Activated naive CD4-positive, alpha-beta T cell treated with anti-CD3 and anti-CD28 coated beads, Interleukin-2, amount 50 U/mL, for 16 hours (primary cell): ENCODE measurements at regions not wholly inside any gene's neighbourhood (a gene's known extent, or its start where the extent isn't known, plus 50 kb on each side); places are given as distances from the start of the nearest gene placed in this dataset.

Source experiments
- DNase-seq: peaks from one replicate; pipeline ENCODE4 v3.0.0-alpha.2; 2020

GRCh38 chr3:103685939-103686338 lies 1251.1 kb downstream of the ZPLD1 start:
- DNase-seq: no peak

GRCh38 chr3:103690536-103690935 lies 1255.7 kb downstream of the ZPLD1 start:
- no peak for DNase-seq

GRCh38 chr3:103693831-103694230 lies 1259.0 kb downstream of the ZPLD1 start:
- no peak for DNase-seq

GRCh38 chr3:103698646-103699045 lies 1263.8 kb downstream of the ZPLD1 start:
- no peak for DNase-seq

GRCh38 chr3:103699228-103699627 lies 1264.4 kb downstream of the ZPLD1 start:
- no peak for DNase-seq

- DNase-seq: no peak
Measured at GRCh38 chr3:103705641-103706040, 1270.8 kb downstream of the ZPLD1 start.

GRCh38 chr3:103706671-103707070 lies 1271.9 kb downstream of the ZPLD1 start:
- no peak for DNase-seq

- no peak for DNase-seq
Measured at GRCh38 chr3:103711670-103712069, 1276.9 kb downstream of the ZPLD1 start.

- DNase-seq: no peak
Measured at GRCh38 chr3:103712320-103713008, 1277.6 kb downstream of the ZPLD1 start.

- DNase-seq: no peak
Measured at GRCh38 chr3:103729547-103729946, 1294.7 kb downstream of the ZPLD1 start.

- no peak for DNase-seq
Measured at GRCh38 chr3:103730744-103731143, 1295.9 kb downstream of the ZPLD1 start.

- no peak for DNase-seq
Measured at GRCh38 chr3:103752986-103753385, 1318.2 kb downstream of the ZPLD1 start.

GRCh38 chr3:103767635-103768034 lies 1332.8 kb downstream of the ZPLD1 start:
- no peak for DNase-seq

- DNase-seq: no peak
Measured at GRCh38 chr3:103785017-103785416, 1350.2 kb downstream of the ZPLD1 start.

- no peak for DNase-seq
Measured at GRCh38 chr3:103785537-103785936, 1350.7 kb downstream of the ZPLD1 start.

GRCh38 chr3:103786296-103786695 lies 1351.5 kb downstream of the ZPLD1 start:
- no peak for DNase-seq

- no peak for DNase-seq
Measured at GRCh38 chr3:103787164-103787871, 1352.5 kb downstream of the ZPLD1 start.

- DNase-seq: no peak
Measured at GRCh38 chr3:103787879-103788278, 1353.1 kb downstream of the ZPLD1 start.

GRCh38 chr3:103791786-103792515 lies 1357.1 kb downstream of the ZPLD1 start:
- no peak for DNase-seq

- DNase-seq: no peak
Measured at GRCh38 chr3:103794656-103795055, 1359.8 kb downstream of the ZPLD1 start.

GRCh38 chr3:103796068-103796467 lies 1361.3 kb downstream of the ZPLD1 start:
- no peak for DNase-seq

GRCh38 chr3:103803787-103804186 lies 1369.0 kb downstream of the ZPLD1 start:
- no peak for DNase-seq

GRCh38 chr3:103810167-103810566 lies 1375.4 kb downstream of the ZPLD1 start:
- DNase-seq: no peak

- no peak for DNase-seq
Measured at GRCh38 chr3:103813955-103814354, 1379.1 kb downstream of the ZPLD1 start.
